ENCODE measurements at regions not wholly inside any gene's neighbourhood (a gene's known extent, or its start where the extent isn't known, plus 50 kb on each side); places are given as distances from the start of the nearest gene placed in this dataset.

- TF ChIP-seq CTCF (IDR thresholded peaks at IDR 0.05) = no peak
- TF ChIP-seq POLR2A (IDR thresholded peaks at IDR 0.05) = no peak
These were observed 138.5 kb upstream of the CDH5 start for GRCh38 chr16:66227766-66228530.
